ENCODE measurements at regions not wholly inside any gene's neighbourhood (a gene's known extent, or its start where the extent isn't known, plus 50 kb on each side); places are given as distances from the start of the nearest gene placed in this dataset.
"Not testable (repeated sequence)": the region's sequence is repeated elsewhere in the genome, so short reads cannot be mapped to it uniquely, and the experiment has no call there.

DNA sequence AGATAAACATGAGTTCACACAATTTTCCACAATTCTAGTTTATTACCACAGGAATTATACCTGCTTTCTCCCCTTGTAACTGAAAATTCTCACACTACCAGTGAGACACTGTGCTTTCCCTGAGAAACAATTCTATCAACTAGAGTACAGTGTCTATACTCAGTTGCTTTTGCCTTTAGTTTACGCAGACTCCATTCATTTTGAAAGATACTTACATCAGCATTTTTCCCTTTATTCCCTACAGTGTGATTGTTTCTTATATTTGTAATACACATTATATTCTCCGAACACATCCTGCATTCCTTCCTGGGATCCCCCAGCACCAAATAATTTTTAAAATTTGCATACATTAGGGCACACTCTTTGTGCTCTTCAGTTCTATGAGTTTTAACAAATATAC, 1455.5 kb downstream of the SUCLG1 start:
- Mint-ChIP-seq H3K9me3 (peaks cover 3% of the 10 kb centered on the region), H3K4me1 (ENCODE audit: low read depth) (no peaks in the 10 kb centered on the region), H3K27me3 (no peaks in the 10 kb centered on the region), H3K36me3 (no peaks in the 10 kb centered on the region), H3K4me3 (no peak overlapping the region), H3K27ac (no peak overlapping the region)
- DNase-seq: no peak
- intact Hi-C loops (cut with micrococcal nuclease): no loop called here
- ChIA-PET POLR2A (no interaction called here), CTCF (no interaction called here)

DNA sequence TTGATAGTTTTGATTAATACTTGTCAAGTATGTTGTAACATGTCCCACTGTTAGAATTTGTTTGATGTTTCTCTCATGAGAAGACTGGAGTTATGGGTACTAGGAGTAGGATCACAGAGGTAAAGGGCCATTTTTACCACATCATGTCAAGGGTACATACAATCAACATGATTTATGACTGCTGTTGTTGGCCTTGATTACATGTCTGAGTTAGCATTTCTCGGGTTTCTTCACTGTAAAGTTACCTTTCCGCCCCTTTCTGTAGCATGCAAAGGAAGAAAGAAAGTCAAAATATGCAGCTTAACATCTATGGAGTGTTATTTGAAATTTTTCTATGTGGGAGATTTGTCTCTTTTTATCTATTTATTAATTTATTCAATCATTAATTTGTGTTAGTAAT, 1456.4 kb downstream of the SUCLG1 start:
- no peak for DNase-seq
- no peak overlapping the region for H3K4me3 Mint-ChIP-seq
- ChIA-PET POLR2A (no interaction called here), CTCF (no interaction called here)
- H3K27ac Mint-ChIP-seq: no peak overlapping the region
- H3K27me3 Mint-ChIP-seq: no peaks in the 10 kb centered on the region
- no peaks in the 10 kb centered on the region for H3K4me1 Mint-ChIP-seq (ENCODE audit: low read depth)
- H3K36me3 Mint-ChIP-seq: no peaks in the 10 kb centered on the region
- intact Hi-C loops (cut with micrococcal nuclease): no loop called here
- H3K9me3 Mint-ChIP-seq: peaks cover 3% of the 10 kb centered on the region

DNA sequence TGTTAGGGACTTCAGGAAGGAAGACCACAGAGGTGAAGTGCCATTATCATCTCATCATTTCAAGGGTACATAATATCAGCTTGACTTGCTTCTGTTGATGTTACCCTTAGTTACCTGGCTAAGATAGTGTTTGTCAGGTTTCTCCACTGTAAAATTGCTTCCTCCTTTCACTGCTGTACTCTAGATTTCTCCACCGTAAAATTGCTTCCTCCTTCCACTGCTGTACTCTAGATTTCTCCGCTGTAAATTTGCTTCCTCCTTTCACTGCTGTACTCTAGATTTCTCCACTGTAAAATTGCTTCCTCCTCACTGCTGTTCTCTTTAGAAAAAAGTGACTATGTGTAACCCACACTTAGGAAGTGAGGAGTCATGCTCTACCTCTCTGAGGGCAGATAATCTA, 1460.3 kb downstream of the SUCLG1 start:
- Mint-ChIP-seq H3K27me3 (no peaks in the 10 kb centered on the region), H3K27ac (no peak overlapping the region), H3K4me1 (ENCODE audit: low read depth) (no peaks in the 10 kb centered on the region), H3K4me3 (no peak overlapping the region), H3K36me3 (no peaks in the 10 kb centered on the region), H3K9me3 (peaks cover 8% of the 10 kb centered on the region)
- ChIA-PET CTCF (no interaction called here), POLR2A (no interaction called here)
- no peak for DNase-seq
- intact Hi-C loops (cut with micrococcal nuclease): no loop called here

DNA sequence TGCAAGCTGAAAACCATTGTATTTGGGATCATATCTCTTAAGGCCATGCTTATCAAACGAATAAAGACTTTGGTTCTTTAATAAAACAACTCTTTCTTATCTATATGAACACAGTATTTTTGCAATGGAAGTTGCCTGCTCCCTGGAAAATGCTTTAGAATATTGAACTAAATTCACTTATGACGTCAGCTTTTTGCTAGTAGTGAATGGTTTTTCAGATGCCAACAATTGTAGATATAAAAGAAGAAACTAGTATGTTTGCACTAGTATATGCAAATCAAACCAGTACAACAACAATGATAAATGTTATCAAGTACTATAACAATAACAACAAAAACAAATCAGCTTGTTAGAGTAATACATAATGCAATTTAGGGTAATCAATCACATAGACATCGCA, 1462.9 kb downstream of the SUCLG1 start:
- intact Hi-C loops (cut with micrococcal nuclease): no loop called here
- Mint-ChIP-seq H3K27ac (no peak overlapping the region), H3K9me3 (peaks cover 12% of the 10 kb centered on the region), H3K36me3 (no peaks in the 10 kb centered on the region), H3K27me3 (no peaks in the 10 kb centered on the region), H3K4me3 (no peak overlapping the region), H3K4me1 (ENCODE audit: low read depth) (no peaks in the 10 kb centered on the region)
- CTCF ChIA-PET: no interaction called here
- DNase-seq: no peak
- POLR2A ChIA-PET: no interaction called here

DNA sequence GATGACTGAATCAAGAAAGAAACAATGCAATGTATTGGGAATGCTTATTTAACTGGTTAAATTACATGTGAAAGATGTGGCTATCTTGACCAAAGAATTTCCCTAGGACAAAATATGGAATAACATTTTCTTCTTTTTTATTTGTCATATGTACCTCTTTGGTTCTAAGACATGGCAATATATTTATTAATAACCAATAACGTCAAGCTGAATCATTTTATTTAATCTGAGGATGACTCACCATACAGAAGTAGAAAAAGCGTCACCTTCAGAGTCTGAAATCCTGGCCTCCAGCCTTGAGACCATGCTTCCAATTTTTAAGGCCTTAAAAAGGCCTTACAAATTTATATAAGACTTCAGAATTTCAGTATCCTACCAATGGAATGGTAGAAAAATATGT, 1464.9 kb downstream of the SUCLG1 start:
- intact Hi-C loops (cut with micrococcal nuclease): no loop called here
- no peaks in the 10 kb centered on the region for H3K36me3 Mint-ChIP-seq
- no peak overlapping the region for H3K27ac Mint-ChIP-seq
- no peaks in the 10 kb centered on the region for H3K4me1 Mint-ChIP-seq (ENCODE audit: low read depth)
- H3K9me3 Mint-ChIP-seq: peaks cover 12% of the 10 kb centered on the region
- DNase-seq: no peak
- CTCF ChIA-PET: no interaction called here
- POLR2A ChIA-PET: no interaction called here
- no peaks in the 10 kb centered on the region for H3K27me3 Mint-ChIP-seq
- no peak overlapping the region for H3K4me3 Mint-ChIP-seq

DNA sequence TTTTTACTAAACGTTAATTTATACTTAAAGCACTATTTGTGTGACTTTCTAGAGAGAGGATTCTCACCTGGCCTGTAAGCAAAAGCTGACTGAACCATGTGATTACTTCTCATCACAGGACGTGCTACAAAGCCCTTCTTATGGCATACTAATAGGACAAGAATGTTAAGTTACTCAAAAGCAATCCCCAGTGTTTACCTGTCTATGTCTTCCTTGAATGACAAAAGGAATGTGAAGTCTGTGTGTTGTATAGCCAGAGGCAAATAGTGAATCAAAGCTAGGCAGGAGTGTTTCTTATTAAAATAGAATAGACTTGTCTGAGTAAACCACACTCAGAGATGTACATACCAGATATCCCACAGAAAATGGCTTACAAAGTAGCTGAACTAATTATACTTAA, 1465.5 kb downstream of the SUCLG1 start:
- Mint-ChIP-seq H3K9me3 (peaks cover 12% of the 10 kb centered on the region), H3K36me3 (no peaks in the 10 kb centered on the region), H3K27me3 (no peaks in the 10 kb centered on the region), H3K4me3 (no peak overlapping the region), H3K4me1 (ENCODE audit: low read depth) (no peaks in the 10 kb centered on the region), H3K27ac (no peak overlapping the region)
- CTCF ChIA-PET: no interaction called here
- POLR2A ChIA-PET: no interaction called here
- DNase-seq: no peak
- intact Hi-C loops (cut with micrococcal nuclease): no loop called here

DNA sequence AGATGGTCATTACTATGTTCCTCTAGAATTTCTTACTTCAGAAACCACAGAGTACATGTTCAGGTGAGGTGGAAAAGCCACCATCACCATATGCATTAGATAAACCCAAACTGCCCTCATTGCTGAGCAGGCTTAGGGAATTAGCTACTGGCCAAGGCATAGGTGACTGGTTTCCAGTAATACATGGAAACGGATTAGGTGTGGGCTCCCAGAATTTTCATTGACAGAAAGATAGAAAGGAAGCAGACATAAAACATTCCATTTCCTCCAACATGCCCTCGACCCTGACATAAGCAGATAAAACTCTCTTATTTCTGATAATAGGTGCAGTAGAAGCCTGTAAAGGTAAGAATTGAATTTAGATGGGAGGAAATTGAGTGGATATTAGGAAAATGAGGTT, 1466.1 kb downstream of the SUCLG1 start:
- Mint-ChIP-seq H3K4me3 (no peak overlapping the region), H3K9me3 (peaks cover 12% of the 10 kb centered on the region), H3K27me3 (no peaks in the 10 kb centered on the region), H3K4me1 (ENCODE audit: low read depth) (no peaks in the 10 kb centered on the region), H3K27ac (no peak overlapping the region), H3K36me3 (no peaks in the 10 kb centered on the region)
- ChIA-PET CTCF (no interaction called here), POLR2A (no interaction called here)
- intact Hi-C loops (cut with micrococcal nuclease): no loop called here
- DNase-seq: no peak

DNA sequence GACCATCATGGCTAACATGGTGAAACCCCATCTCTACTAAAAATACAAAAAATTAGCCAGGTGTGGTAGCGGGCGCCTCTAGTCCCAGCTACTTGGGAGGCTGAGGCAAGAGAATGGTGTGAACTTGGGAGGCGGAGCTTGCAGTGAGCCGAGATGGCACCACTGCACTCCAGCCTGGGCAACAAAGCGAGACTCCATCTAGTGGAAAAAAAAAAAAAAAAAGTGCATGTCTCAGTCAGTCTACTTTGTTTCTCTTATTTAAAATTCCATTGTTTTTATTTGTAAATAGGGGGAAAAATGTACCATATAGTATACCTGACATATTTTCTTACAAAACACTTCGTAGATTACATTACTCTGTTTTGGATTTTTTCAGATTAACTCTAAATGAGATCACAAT, 1471.4 kb downstream of the SUCLG1 start:
- POLR2A ChIA-PET; DNase-seq; H3K36me3 Mint-ChIP-seq; intact Hi-C loops (cut with micrococcal nuclease); H3K27me3 Mint-ChIP-seq; CTCF ChIA-PET; H3K27ac Mint-ChIP-seq; H3K4me1 Mint-ChIP-seq (ENCODE audit: low read depth); H3K4me3 Mint-ChIP-seq: not testable (repeated sequence)
- peaks cover 18% of the 10 kb centered on the region for H3K9me3 Mint-ChIP-seq

DNA sequence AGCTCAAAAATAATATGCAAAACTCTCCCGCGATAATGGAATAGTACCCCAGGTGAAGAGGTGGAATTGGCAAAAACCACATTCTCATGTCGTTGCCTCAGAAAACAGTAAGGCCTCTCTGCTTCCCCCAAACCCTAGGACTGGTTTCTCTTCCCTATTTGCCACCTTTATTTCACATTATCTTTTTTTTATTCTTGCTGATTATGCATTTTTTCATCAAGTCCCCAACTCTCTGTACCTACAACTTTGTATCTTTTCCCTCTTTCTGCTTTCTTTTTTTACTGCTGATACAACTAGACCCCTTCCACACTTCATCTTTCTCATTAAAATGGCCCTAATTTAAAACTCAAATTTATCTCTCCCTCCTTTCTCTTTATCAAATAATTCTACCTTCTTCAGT, 1472.2 kb downstream of the SUCLG1 start:
- Mint-ChIP-seq H3K4me3 (no peak overlapping the region), H3K36me3 (no peaks in the 10 kb centered on the region), H3K27ac (no peak overlapping the region), H3K4me1 (ENCODE audit: low read depth) (no peaks in the 10 kb centered on the region), H3K9me3 (peaks cover 22% of the 10 kb centered on the region), H3K27me3 (no peaks in the 10 kb centered on the region)
- DNase-seq: no peak
- POLR2A ChIA-PET: no interaction called here
- CTCF ChIA-PET: no interaction called here
- intact Hi-C loops (cut with micrococcal nuclease): no loop called here

DNA sequence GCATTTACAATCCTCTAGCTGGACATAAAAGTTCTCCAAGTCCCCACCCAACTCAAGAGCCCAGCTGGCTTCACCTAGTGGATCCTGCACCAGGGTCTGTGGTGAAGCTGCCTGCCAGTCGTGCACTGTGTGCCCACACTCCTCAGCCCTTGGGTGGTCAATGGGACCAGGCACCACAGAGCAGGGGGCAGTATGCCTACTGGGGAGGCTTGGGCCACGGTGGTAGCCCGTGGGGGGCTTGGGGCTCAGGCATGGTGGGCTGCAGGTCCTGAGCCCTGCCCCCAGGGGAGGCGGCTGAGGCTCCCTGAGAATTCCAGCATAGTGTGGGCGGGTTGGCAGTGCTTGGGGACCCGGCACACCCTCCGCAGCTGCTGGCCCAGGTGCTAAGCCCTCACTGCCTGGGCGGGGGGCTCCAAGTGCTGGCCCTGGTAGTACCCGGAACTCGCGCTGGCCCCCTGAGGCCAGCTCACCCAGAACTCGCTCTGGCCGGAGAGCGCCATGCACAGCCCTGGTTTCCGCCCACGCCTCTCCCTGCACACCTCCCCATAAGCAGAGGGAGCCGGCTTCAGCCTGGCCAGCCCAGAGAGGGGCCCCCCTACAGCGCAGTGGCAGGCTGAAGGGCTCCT, 1473.4 kb downstream of the SUCLG1 start:
- CTCF ChIA-PET: no interaction called here
- intact Hi-C loops (cut with micrococcal nuclease): no loop called here
- Mint-ChIP-seq H3K4me3 (no peak overlapping the region), H3K36me3 (no peaks in the 10 kb centered on the region), H3K27ac (no peak overlapping the region), H3K27me3 (no peaks in the 10 kb centered on the region), H3K9me3 (peaks cover 23% of the 10 kb centered on the region), H3K4me1 (ENCODE audit: low read depth) (no peaks in the 10 kb centered on the region)
- POLR2A ChIA-PET: no interaction called here
- DNase-seq: no peak

DNA sequence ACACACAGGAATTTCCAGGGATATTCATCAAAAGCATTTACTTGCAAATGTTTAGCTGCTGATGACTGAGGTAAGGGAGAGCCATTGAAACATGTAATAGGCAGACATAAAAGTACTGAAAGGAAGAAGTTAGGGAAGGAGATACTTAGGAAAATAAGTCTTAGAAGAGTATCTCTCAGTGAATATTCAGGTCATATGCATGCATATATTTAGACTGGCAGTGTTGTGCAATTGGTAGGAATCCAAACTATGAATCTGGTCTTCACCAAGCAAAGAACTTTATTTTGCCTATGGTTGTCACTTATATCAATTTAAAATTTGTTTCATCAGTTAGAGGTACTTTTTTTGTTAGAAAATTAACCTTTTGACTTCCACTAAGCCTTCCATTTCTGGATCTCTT, 1490.7 kb downstream of the SUCLG1 start:
- Mint-ChIP-seq H3K36me3 (no peaks in the 10 kb centered on the region), H3K27me3 (no peaks in the 10 kb centered on the region), H3K4me3 (no peak overlapping the region), H3K4me1 (ENCODE audit: low read depth) (no peaks in the 10 kb centered on the region), H3K9me3 (peaks cover 6% of the 10 kb centered on the region), H3K27ac (no peak overlapping the region)
- CTCF ChIA-PET: no interaction called here
- POLR2A ChIA-PET: no interaction called here
- intact Hi-C loops (cut with micrococcal nuclease): no loop called here
- DNase-seq: no peak

DNA sequence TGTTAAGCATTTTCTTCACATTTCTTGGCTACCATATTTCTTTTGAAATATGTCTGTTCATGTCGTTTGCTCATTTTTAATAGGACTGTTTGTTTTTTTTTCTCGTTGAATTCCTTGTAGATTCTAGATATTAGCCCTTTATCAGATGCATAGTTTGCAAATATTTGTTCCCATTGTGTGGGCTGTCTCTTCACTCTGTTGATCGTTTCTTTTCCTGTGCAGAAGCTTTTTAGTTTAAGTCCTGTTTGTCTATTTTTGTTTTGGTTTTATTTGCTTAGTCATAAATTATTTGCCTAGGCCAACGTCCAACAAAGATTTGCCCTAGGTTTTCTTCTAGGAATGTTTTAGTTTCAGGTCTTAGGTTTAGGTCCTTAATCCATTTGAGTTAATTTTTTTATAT, 1494.7 kb downstream of the SUCLG1 start:
- intact Hi-C loops (cut with micrococcal nuclease): no loop called here
- H3K27me3 Mint-ChIP-seq: no peaks in the 10 kb centered on the region
- CTCF ChIA-PET: no interaction called here

DNA sequence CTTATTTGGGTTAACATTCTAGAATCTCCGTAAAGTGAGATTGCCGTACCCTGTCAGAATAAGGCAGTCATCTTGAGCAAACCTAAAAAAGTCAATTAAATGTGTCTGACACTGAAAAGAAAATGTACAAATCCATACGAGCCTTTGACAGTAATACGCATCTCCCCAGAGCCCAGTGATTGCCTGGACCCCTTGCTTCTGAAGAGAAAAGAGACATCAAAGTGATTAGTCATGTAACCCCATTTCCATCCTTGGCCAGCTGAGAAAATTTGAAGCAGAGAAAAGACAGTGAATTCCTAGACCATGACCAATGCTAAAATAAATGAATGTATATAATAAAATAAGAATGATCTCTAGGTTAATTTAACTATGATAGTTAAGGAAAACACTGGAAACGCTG, 1499.4 kb downstream of the SUCLG1 start:
- Mint-ChIP-seq H3K4me3 (no peak overlapping the region), H3K36me3 (no peaks in the 10 kb centered on the region), H3K27ac (no peak overlapping the region), H3K9me3 (peaks cover 3% of the 10 kb centered on the region), H3K4me1 (ENCODE audit: low read depth) (no peaks in the 10 kb centered on the region), H3K27me3 (no peaks in the 10 kb centered on the region)
- ChIA-PET POLR2A (no interaction called here), CTCF (no interaction called here)
- intact Hi-C loops (cut with micrococcal nuclease): no loop called here
- DNase-seq: no peak

More for the DNA sequence above, 1494.7 kb downstream of the SUCLG1 start:
- DNase-seq: no peak
- Mint-ChIP-seq H3K27ac (no peak overlapping the region), H3K36me3 (no peaks in the 10 kb centered on the region), H3K4me3 (no peak overlapping the region), H3K9me3 (peaks cover 9% of the 10 kb centered on the region), H3K4me1 (ENCODE audit: low read depth) (no peaks in the 10 kb centered on the region)
- POLR2A ChIA-PET: no interaction called here

DNA sequence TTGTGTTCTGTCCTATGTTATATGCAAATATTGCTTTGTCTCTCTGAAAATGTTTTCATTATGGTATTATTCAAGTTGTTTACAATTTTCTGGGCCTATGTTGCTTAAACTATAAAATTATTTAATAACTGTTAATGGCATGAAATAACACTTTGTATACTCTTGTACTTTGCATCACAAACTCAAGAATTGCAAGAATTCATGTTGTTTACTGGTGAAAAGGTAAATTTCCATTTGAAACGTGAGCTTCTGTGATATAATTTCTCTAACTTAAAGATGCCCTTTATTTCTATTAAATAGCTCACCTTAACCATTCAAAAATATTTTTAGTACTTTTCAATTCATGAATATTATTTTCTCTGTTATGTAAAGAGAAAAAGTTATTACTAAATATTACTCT, 1504.2 kb downstream of the SUCLG1 start:
- intact Hi-C loops (cut with micrococcal nuclease): no loop called here
- Mint-ChIP-seq H3K4me3 (no peak overlapping the region), H3K36me3 (no peaks in the 10 kb centered on the region), H3K9me3 (peaks cover 9% of the 10 kb centered on the region), H3K4me1 (ENCODE audit: low read depth) (no peaks in the 10 kb centered on the region), H3K27ac (no peak overlapping the region), H3K27me3 (no peaks in the 10 kb centered on the region)
- ChIA-PET CTCF (no interaction called here), POLR2A (no interaction called here)
- DNase-seq: no peak

All from activated CD4-positive, alpha-beta memory T cell treated with anti-CD3 and anti-CD28 coated beads for 36 hours (primary cell).